AG09319 (cell line): ENCODE measurements at regions not wholly inside any gene's neighbourhood (a gene's known extent, or its start where the extent isn't known, plus 50 kb on each side); places are given as distances from the start of the nearest gene placed in this dataset.

Source experiments
- DNase-seq: peaks from one replicate; pipeline ENCODE4 v3.0.0-alpha.2; 2010; ENCODE audit warnings: low read depth; ENCODE audit errors: extremely low read depth
- TF ChIP-seq, protein P1 (sequence below): IDR thresholded peaks from 2 replicates; pipeline ENCODE4 v1.5.1; 2011; ENCODE audit warnings: low read depth, mild to moderate bottlenecking, inconsistent platforms, low read length, moderate library complexity

- TF ChIP-seq, protein P1, sequence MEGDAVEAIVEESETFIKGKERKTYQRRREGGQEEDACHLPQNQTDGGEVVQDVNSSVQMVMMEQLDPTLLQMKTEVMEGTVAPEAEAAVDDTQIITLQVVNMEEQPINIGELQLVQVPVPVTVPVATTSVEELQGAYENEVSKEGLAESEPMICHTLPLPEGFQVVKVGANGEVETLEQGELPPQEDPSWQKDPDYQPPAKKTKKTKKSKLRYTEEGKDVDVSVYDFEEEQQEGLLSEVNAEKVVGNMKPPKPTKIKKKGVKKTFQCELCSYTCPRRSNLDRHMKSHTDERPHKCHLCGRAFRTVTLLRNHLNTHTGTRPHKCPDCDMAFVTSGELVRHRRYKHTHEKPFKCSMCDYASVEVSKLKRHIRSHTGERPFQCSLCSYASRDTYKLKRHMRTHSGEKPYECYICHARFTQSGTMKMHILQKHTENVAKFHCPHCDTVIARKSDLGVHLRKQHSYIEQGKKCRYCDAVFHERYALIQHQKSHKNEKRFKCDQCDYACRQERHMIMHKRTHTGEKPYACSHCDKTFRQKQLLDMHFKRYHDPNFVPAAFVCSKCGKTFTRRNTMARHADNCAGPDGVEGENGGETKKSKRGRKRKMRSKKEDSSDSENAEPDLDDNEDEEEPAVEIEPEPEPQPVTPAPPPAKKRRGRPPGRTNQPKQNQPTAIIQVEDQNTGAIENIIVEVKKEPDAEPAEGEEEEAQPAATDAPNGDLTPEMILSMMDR: no peak
- DNase-seq: no peak
These were observed 168.2 kb upstream of the CADM1 start for GRCh38 chr11:115672412-115672811.

DNA sequence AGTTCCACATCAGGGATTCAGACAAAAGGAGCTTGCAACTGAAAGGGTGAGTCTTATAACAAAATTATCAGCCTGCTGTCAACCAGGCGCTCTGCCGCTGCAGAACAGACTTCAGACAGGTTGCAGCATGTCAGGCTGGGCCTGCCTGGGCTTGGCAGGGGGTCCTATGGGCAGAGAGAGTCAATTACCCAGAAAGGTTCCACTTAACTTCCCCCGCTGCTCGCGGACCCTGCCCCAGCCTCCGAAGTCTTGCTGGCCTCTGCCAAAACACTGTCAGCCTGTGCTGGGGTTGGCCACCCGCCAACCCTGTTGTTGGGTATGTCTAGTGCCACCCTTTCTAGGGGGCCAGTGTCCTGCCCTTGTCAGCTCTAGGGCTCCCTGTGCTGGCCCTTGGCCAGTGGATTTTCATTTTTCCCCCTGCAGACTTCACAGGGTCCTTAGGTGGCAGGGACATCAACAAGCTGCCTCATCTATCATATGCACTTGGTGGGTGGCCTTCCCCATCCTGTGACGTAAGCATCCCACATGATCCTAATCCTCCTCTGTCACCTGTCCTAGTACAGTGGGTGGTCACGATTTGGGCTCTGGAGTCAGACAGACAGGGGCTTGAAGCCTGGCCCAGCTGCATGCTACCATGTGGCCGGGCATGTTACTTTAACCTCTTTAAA, 166.5 kb upstream of the CADM1 start:
- TF ChIP-seq, protein P1: no peak
- no peak for DNase-seq

GRCh38 chr11:115665958-115666357, 161.7 kb upstream of the CADM1 start:
- no peak for DNase-seq
- TF ChIP-seq, protein P1: no peak

DNA sequence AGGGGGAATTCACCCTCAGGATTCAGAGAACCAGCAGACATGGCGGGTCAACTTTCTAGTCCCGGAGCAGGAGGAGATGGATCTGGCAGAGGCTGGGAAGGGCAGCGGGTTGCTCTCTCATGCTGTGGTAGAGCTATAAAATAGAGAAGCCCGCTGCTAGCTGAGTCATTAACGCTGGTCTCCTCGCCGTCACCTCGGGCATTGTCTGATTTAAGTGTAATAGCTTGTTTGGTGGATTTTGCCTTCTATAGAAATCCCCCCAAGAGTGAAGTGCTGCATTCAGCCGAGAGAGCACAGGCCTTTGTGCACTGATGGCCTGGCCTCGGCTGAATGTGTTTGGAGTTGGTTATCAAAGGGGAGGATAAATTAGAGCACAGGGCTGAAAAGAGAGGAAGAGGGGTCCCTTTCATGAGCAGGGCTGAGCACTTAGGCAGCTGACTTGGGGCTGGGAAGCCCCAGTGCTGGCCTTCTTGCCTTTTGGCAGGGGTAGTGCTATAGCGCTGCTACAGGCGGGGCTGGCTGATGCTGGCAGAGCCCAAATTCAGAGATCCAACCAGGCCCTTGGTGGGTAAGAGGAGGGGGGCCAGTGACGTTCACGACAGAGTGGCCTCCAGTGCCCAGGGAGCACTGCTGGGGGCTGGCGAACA, 161.1 kb upstream of the CADM1 start:
- no peak for DNase-seq

DNA sequence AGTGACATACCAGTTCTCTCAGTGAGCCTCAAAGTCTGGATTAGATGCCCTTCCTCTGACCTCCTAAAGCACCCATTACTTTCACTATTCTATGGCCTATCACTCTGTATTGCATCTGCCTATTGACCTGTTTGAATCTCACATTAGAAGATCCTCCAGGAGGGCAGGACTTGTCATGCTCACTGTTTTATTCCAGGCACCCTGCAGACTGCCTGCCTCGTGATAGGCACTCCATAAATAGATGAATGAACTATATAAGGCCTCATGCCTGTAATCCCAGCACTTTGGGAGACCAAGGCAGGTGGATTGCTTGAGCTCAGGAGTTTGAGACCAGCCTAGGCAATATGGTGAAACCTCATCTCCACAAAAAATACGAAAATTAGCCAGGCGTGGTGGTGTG, 160.1 kb upstream of the CADM1 start:
- TF ChIP-seq, protein P1: no peak
- DNase-seq: no peak

More for the DNA sequence above, 161.1 kb upstream of the CADM1 start:
- TF ChIP-seq, protein P1: no peak

GRCh38 chr11:115663790-115664189, 159.6 kb upstream of the CADM1 start:
- DNase-seq: no peak
- TF ChIP-seq, protein P1: no peak

DNA sequence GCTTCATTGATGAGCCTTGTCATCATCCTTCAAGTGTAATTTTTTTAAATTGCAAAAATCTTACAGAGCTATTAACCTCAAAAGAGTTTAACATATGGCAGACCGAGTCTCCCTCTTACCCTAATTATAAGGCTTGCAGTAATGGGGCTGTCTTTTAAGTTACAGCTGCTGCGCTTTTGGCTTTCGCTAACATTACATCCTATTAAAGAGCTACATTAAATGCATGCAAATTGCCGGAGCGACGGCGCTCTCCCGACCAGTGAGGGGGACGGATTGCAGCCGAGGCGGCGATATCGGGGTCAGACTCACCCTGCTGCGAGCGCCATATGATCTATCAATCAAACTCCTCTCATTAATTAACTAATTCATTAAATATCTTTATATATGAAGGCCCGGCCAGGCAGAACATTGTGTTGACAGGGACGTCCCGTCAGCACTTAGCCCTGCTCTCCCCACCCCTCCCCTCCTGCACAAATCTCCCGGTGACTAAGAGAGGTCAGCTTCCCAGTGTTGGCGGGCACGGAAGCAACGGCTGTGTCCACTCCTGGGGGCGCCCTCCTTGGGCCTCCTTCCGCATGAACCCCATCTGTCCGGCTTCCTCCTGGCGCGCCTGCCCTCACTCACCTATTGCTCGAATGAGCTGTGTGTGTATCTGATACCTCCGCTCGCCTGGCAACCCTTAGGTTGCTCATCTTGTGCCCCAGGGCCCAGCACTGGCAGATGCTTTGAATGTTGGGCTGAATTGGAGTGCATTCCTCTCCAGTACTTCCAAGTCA, 156.0 kb upstream of the CADM1 start:
- DNase-seq: no peak
- TF ChIP-seq, protein P1: no peak
